Neutrophil (primary cell): ENCODE measurements at regions not wholly inside any gene's neighbourhood (a gene's known extent, or its start where the extent isn't known, plus 50 kb on each side); places are given as distances from the start of the nearest gene placed in this dataset.

Experiments used
- H3K27ac ChIP-seq: fragments of 200-600 bp; sonication (generic); 2 replicates; pipeline ENCODE4 v1.5.1; 2016; ENCODE audit warnings: mild to moderate bottlenecking, moderate library complexity
- H3K27me3 ChIP-seq: fragments of 200-600 bp; sonication (generic); 2 replicates; pipeline ENCODE4 v1.6.0; 2016; ENCODE audit warnings: mild to moderate bottlenecking
- H3K36me3 ChIP-seq: fragments of 200-600 bp; sonication (generic); 2 replicates; pipeline ENCODE4 v1.5.1; 2017
- H3K4me1 ChIP-seq, 2 experiments: fragments of 200-600 bp in 1 of 2; sonication (generic) in 1 of 2; 1 replicate in 1 of 2; 2 replicates in 1 of 2; pipeline versions ENCODE4 v1.5.1 to v1.6.1; 2013 to 2016; ENCODE audit warnings: low read depth in 1 of 2, low read length in 1 of 2, mild to moderate bottlenecking in 1 of 2, moderate library complexity in 1 of 2; ENCODE audit not compliant: control insufficient read depth in 1 of 2, insufficient read depth in 1 of 2
- H3K4me3 ChIP-seq, 2 experiments: fragments of 200-600 bp in 1 of 2; sonication (generic) in 1 of 2; 1 replicate in 1 of 2; 2 replicates in 1 of 2; pipeline ENCODE4 v1.5.1; 2013 to 2016; ENCODE audit warnings: low read depth in 1 of 2, low read length in 1 of 2, mild to moderate bottlenecking in 1 of 2, moderate library complexity in 1 of 2
- H3K9me3 ChIP-seq: fragments of 200-600 bp; sonication (generic); 2 replicates; pipeline ENCODE4 v1.5.1; 2016
- TF ChIP-seq, protein P1 (sequence below): fragments of 200-600 bp; sonication (generic); IDR thresholded peaks from 2 replicates; pipeline ENCODE4 v1.5.1; 2016; ENCODE audit warnings: antibody characterized with exemption

DNA sequence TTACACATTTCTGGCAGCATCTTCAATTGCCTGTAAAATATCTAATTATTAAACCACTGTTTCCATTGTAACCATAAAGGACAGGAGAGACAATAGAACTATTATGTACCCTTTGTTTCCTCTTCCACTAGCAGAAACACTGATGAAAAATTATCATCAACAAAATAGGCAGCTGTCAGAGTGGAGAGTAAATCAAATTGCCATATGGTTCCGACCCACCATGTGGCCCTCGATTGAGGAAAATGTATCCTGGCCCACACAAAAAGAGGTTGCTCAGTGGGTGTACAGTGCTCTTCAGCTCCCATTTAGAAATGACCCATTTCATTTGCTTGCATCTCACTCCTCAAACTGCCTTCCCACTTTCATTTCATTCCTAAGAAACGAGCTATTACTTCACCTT, 570.6 kb upstream of the UBE2E2 start:
- H3K27ac ChIP-seq, result no peak overlapping the region
- no peaks in the 10 kb centered on the region for H3K36me3 ChIP-seq
- H3K9me3 ChIP-seq, result no peaks in the 10 kb centered on the region
- H3K4me1 ChIP-seq, result no peaks in the 10 kb centered on the region
- H3K4me3 ChIP-seq, result no peak overlapping the region
- TF ChIP-seq, protein P1, sequence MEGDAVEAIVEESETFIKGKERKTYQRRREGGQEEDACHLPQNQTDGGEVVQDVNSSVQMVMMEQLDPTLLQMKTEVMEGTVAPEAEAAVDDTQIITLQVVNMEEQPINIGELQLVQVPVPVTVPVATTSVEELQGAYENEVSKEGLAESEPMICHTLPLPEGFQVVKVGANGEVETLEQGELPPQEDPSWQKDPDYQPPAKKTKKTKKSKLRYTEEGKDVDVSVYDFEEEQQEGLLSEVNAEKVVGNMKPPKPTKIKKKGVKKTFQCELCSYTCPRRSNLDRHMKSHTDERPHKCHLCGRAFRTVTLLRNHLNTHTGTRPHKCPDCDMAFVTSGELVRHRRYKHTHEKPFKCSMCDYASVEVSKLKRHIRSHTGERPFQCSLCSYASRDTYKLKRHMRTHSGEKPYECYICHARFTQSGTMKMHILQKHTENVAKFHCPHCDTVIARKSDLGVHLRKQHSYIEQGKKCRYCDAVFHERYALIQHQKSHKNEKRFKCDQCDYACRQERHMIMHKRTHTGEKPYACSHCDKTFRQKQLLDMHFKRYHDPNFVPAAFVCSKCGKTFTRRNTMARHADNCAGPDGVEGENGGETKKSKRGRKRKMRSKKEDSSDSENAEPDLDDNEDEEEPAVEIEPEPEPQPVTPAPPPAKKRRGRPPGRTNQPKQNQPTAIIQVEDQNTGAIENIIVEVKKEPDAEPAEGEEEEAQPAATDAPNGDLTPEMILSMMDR, result no peak
- no peaks in the 10 kb centered on the region for H3K27me3 ChIP-seq

DNA sequence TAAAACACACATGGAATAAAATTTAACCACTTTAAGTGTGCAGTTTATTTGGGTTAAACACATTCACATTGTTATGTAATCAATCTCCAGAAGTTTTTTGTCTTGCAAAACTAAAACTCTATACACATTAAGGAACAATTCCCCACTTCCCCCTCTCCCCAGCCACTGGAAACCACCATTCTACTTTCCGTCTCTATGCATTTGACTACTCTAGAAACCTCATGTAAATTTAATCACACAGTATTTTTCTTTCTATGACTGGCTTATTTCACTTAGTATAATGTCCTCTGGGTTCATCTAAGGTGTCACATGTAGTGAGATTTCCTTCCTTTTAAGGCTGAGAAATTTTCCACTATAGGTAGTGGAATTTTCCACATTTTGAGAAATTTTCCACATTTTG, 568.7 kb upstream of the UBE2E2 start:
- no peaks in the 10 kb centered on the region for H3K9me3 ChIP-seq
- H3K4me1 ChIP-seq, result no peaks in the 10 kb centered on the region
- no peak overlapping the region for H3K4me3 ChIP-seq
- H3K36me3 ChIP-seq, result no peaks in the 10 kb centered on the region
- H3K27ac ChIP-seq, result no peak overlapping the region
- no peaks in the 10 kb centered on the region for H3K27me3 ChIP-seq
- TF ChIP-seq, protein P1, result no peak

DNA sequence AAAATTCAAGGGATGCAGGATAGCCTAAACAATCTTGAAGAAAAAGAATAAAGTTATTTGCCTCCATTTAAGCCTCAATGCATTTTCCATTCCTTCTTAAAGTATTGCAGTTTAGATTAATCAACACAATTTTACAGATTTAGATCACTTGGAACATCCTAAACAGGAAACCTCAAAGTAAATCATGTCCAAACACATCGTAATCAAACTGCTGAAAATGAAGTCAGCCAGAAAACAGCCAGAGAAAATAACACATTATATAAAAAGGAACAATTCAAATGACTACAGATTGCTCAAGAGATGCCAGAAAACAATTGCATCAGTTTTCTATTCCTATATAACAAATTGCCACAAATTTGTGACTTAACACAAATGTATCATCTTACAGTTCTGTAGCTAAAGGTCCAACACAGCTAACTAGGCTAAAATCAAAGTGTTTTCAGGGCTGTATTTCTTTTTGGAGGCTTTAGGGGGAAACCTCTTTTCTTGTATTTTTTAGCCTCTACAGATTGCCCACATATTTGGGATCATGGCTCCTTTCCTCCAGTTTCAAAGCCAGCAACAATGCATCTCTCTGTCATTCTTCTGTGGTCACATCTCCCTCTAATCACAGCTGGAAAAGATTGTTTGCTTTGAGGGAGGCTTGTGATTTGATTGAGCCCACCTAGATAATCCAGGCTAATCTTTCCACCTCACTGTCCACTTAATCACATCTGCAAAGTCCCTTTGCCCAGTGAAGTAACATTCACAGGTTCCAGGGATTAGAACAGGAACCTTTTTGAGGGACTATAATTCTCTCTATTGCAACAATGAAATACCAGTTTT, 543.3 kb upstream of the UBE2E2 start:
- H3K9me3 ChIP-seq, result no peaks in the 10 kb centered on the region
- no peak overlapping the region for H3K27ac ChIP-seq
- H3K27me3 ChIP-seq, result no peaks in the 10 kb centered on the region
- H3K4me3 ChIP-seq, result no peak overlapping the region
- TF ChIP-seq, protein P1, result no peak
- no peaks in the 10 kb centered on the region for H3K4me1 ChIP-seq
- H3K36me3 ChIP-seq, result no peaks in the 10 kb centered on the region

DNA sequence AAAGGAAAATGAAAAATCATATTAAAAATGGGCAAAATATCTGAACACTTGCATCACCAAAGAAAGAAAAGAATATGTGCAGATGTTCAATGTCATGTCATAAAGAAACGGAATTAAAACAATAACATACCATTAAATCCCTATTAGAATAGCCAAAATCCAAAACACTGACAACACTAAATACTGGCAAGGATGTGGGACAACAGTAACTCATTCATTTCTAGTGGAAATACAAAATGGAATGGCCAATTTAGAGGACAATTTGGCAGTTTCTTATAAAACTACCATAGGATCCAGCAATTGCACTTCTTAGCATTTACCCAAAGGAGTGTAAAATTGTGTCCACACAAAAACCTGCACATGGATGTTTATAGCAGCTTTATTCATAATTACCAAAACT, 542.5 kb upstream of the UBE2E2 start:
- Histone ChIP-seq H3K4me3 (no peak overlapping the region), H3K27me3 (no peaks in the 10 kb centered on the region), H3K9me3 (no peaks in the 10 kb centered on the region), H3K36me3 (no peaks in the 10 kb centered on the region), H3K4me1 (no peaks in the 10 kb centered on the region), H3K27ac (no peak overlapping the region)
- TF ChIP-seq, protein P1, result no peak

DNA sequence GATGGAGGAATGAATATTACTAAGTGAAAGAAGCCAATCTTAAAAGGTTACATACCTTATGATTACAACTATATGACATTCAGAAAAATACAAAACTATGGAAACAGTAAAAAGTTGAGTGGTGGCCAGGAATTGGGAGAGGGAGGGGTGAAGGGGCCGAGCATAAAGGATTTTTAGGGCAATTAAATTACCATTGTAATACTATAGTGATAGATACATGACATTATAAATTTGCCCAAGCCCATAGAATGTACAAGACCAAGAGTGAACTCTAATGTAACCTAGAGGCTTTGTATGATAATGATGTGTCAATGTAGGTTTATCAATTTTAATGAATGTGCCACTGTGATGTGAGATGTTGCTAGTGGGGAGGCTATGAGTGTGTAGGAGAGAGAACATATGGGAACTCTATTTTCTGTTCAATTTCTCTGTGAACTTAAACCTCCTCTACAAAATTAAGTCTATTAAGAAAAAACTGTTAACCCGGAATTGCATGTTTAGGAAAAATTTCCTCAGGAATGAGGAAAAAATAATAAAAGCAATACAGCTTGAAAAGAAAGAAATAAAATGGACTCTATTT, 541.9 kb upstream of the UBE2E2 start:
- Histone ChIP-seq H3K4me3 (no peak overlapping the region), H3K9me3 (no peaks in the 10 kb centered on the region), H3K27me3 (no peaks in the 10 kb centered on the region), H3K36me3 (no peaks in the 10 kb centered on the region), H3K4me1 (no peaks in the 10 kb centered on the region), H3K27ac (no peak overlapping the region)
- TF ChIP-seq, protein P1, result no peak
